Fibroblast of lung (primary cell): ENCODE measurements at regions not wholly inside any gene's neighbourhood (a gene's known extent, or its start where the extent isn't known, plus 50 kb on each side); places are given as distances from the start of the nearest gene placed in this dataset.

Experiments
- DNase-seq, 2 donors: peaks; one replicate each; pipeline versions ENCODE4 v3.0.0 to v3.0.0-alpha.2; 2010; ENCODE audit warnings: low read depth in 2 of 2
- H2AFZ ChIP-seq: 2 replicates; pipeline ENCODE4 v1.5.1; 2012; ENCODE audit warnings: low read length, control low read depth, inconsistent platforms
- H3K27ac ChIP-seq: 2 replicates; pipeline ENCODE4 v1.5.1; 2011; ENCODE audit warnings: low read length, control low read depth; ENCODE audit not compliant: insufficient read depth
- H3K27me3 ChIP-seq: 2 replicates; pipeline ENCODE4 v1.5.1; 2011; ENCODE audit warnings: mild to moderate bottlenecking, low read length; ENCODE audit not compliant: control insufficient read depth, insufficient read depth
- H3K36me3 ChIP-seq: 2 replicates; pipeline ENCODE4 v1.5.1; 2011; ENCODE audit warnings: low read length; ENCODE audit not compliant: control insufficient read depth, insufficient read depth
- H3K4me1 ChIP-seq: 2 replicates; pipeline ENCODE4 v1.5.1; 2011; ENCODE audit warnings: low read length; ENCODE audit not compliant: control insufficient read depth, insufficient read depth; ENCODE audit errors: extremely low read depth
- H3K4me2 ChIP-seq: 2 replicates; pipeline ENCODE4 v1.5.1; 2011; ENCODE audit warnings: low read length, control low read depth; ENCODE audit not compliant: insufficient read depth; ENCODE audit errors: extremely low read depth
- H3K4me3 ChIP-seq, 4 experiments: fragments of 200-600 bp in 1 of 4; sonication (generic) in 1 of 4; replicated peaks in 1 of 4; 2 replicates each; pipeline ENCODE4 v1.5.1; 2011 to 2016; ENCODE audit warnings: low read length in 4 of 4, low read depth in 3 of 4, mild to moderate bottlenecking in 3 of 4, control low read depth in 2 of 4, inconsistent platforms in 1 of 4, mixed read lengths in 1 of 4; ENCODE audit not compliant: insufficient read depth in 1 of 4; ENCODE audit errors: control extremely low read depth in 1 of 4
- H3K79me2 ChIP-seq: 2 replicates; pipeline ENCODE4 v1.5.1; 2012; ENCODE audit warnings: mild to moderate bottlenecking, low read length, inconsistent platforms; ENCODE audit not compliant: control insufficient read depth, insufficient read depth
- H3K9ac ChIP-seq: 2 replicates; pipeline ENCODE4 v1.5.1; 2011; ENCODE audit warnings: mild to moderate bottlenecking, low read length, control low read depth; ENCODE audit not compliant: insufficient read depth
- H3K9me3 ChIP-seq: 2 replicates; pipeline ENCODE4 v1.5.1; 2012; ENCODE audit warnings: low read depth, low read length; ENCODE audit not compliant: control insufficient read depth, insufficient read depth
- H4K20me1 ChIP-seq: 2 replicates; pipeline ENCODE4 v1.5.1; 2011; ENCODE audit warnings: low read length; ENCODE audit not compliant: control insufficient read depth, insufficient read depth; ENCODE audit errors: extremely low read depth
- EZH2 ChIP-seq: IDR thresholded peaks from 2 replicates; pipeline ENCODE4 v1.5.1; 2012; ENCODE audit warnings: low read length, control low read depth, mild to moderate bottlenecking; ENCODE audit errors: missing control alignments
- TF ChIP-seq, protein P1 (sequence below), 2 donors: IDR thresholded peaks in 1 of 2; conservative IDR thresholded peaks in 1 of 2; 1 replicate in 1 of 2; 2 replicates in 1 of 2; pipeline ENCODE4 v1.5.1; 2011 to 2012; ENCODE audit warnings: low read length in 2 of 2, control low read depth in 1 of 2, inconsistent platforms in 1 of 2, low read depth in 1 of 2, mild to moderate bottlenecking in 1 of 2

DNA sequence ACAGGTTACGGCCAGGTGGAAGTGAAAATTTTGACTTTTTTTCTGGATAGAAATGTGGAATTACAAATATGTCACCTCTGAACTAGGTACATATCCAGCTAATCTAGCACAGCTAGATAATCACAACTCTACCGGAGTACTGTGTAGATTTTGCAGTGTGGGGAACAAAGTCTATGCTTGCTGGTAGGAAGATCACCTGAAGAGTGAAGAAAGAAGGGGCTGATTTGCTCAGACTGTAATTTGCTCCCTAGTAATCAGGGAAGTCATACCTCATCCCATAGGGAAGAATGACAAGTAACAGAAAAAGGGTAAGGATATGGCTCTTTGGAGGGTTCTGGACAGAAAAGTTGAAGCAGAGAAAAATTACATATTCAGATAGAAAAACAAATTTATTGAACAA is 319.6 kb upstream of the TMPRSS15 start:
- H2AFZ ChIP-seq: no peak overlapping the region
- no peaks in the 10 kb centered on the region for H3K4me1 ChIP-seq
- DNase-seq: no peak
- H3K79me2 ChIP-seq: no peaks in the 10 kb centered on the region
- no peak overlapping the region for H3K27ac ChIP-seq
- no peak overlapping the region for H3K4me3 ChIP-seq
- no peaks in the 10 kb centered on the region for H3K36me3 ChIP-seq
- H3K4me2 ChIP-seq: no peak overlapping the region
- H4K20me1 ChIP-seq: no peaks in the 10 kb centered on the region
- H3K9ac ChIP-seq: no peak overlapping the region
- H3K27me3 ChIP-seq: no peaks in the 10 kb centered on the region
- no peak for TF ChIP-seq EZH2
- TF ChIP-seq, protein P1, sequence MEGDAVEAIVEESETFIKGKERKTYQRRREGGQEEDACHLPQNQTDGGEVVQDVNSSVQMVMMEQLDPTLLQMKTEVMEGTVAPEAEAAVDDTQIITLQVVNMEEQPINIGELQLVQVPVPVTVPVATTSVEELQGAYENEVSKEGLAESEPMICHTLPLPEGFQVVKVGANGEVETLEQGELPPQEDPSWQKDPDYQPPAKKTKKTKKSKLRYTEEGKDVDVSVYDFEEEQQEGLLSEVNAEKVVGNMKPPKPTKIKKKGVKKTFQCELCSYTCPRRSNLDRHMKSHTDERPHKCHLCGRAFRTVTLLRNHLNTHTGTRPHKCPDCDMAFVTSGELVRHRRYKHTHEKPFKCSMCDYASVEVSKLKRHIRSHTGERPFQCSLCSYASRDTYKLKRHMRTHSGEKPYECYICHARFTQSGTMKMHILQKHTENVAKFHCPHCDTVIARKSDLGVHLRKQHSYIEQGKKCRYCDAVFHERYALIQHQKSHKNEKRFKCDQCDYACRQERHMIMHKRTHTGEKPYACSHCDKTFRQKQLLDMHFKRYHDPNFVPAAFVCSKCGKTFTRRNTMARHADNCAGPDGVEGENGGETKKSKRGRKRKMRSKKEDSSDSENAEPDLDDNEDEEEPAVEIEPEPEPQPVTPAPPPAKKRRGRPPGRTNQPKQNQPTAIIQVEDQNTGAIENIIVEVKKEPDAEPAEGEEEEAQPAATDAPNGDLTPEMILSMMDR (conservative IDR thresholded peaks at IDR 0.05 in 1 of 2, IDR thresholded peaks at IDR 0.05 in 1 of 2; ENCODE audit: low read depth in 1 of 2, low read length in 2 of 2): no peak
- no peaks in the 10 kb centered on the region for H3K9me3 ChIP-seq

DNA sequence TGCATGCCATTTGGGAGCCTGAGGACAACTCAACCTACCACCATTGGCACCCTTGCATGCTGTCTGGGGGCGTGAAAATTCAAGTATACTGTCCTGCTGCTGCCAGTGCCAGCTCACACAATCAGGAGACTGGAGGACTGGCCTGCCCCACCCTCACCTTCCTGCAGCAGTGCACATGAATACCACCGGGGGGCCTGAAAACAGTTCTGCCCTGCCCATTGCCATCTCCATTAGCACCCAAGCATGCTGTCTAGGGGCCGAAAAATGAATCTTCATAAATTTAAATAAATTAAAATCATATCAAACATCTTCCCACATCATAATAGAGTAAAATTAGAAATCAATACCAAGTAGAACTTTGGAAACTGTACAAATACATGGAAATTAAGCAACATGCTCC is 322.1 kb upstream of the TMPRSS15 start:
- TF ChIP-seq, protein P1 (conservative IDR thresholded peaks at IDR 0.05 in 1 of 2, IDR thresholded peaks at IDR 0.05 in 1 of 2; ENCODE audit: low read depth in 1 of 2, low read length in 2 of 2): no peak
- no peak for TF ChIP-seq EZH2
- H3K27ac ChIP-seq: no peak overlapping the region
- no peaks in the 10 kb centered on the region for H3K79me2 ChIP-seq
- H3K4me2 ChIP-seq: no peak overlapping the region
- no peaks in the 10 kb centered on the region for H3K4me1 ChIP-seq
- no peaks in the 10 kb centered on the region for H3K27me3 ChIP-seq
- no peak overlapping the region for H3K9ac ChIP-seq
- no peak overlapping the region for H3K4me3 ChIP-seq
- H4K20me1 ChIP-seq: no peaks in the 10 kb centered on the region
- no peaks in the 10 kb centered on the region for H3K9me3 ChIP-seq
- no peak overlapping the region for H2AFZ ChIP-seq
- no peak for DNase-seq
- H3K36me3 ChIP-seq: no peaks in the 10 kb centered on the region

DNA sequence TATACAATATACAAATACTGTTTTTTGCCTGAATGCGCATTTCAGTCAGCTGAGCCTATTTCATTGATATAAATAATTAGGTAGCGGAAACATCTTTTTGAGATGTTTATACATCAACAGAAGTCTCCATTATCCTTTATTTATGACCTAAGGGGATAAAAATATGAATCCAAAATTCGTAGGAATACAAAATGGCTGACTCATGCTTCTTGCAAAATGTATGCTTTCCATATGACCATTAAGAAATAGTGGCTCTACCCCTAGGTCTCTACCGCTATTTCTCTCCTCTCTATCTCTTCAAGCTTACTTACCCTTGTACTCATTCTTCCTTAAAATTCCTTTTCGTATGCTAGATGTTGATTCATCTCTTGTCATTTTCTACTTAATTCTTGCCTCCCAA is 338.4 kb upstream of the TMPRSS15 start:
- Histone ChIP-seq H3K79me2 (no peaks in the 10 kb centered on the region), H3K9me3 (no peaks in the 10 kb centered on the region), H2AFZ (no peak overlapping the region), H3K4me1 (no peaks in the 10 kb centered on the region), H3K4me3 (no peak overlapping the region), H3K36me3 (no peaks in the 10 kb centered on the region), H3K4me2 (no peak overlapping the region), H3K27me3 (no peaks in the 10 kb centered on the region), H3K9ac (no peak overlapping the region), H3K27ac (no peak overlapping the region), H4K20me1 (no peaks in the 10 kb centered on the region)
- no peak for TF ChIP-seq EZH2
- TF ChIP-seq, protein P1 (conservative IDR thresholded peaks at IDR 0.05 in 1 of 2, IDR thresholded peaks at IDR 0.05 in 1 of 2; ENCODE audit: low read depth in 1 of 2, low read length in 2 of 2): no peak
- no peak for DNase-seq
